Stimulated activated CD4-positive, alpha-beta T cell treated with anti-CD3 and anti-CD28 coated beads, TNF-alpha, amount 100 ng/mL, for 1 hour (primary cell): ENCODE measurements at regions not wholly inside any gene's neighbourhood (a gene's known extent, or its start where the extent isn't known, plus 50 kb on each side); places are given as distances from the start of the nearest gene placed in this dataset.
"Not testable (repeated sequence)": the region's sequence is repeated elsewhere in the genome, so short reads cannot be mapped to it uniquely, and the experiment has no call there.

Experiments
- DNase-seq, 3 donors: peaks; one replicate each; pipeline ENCODE4 v3.0.0-alpha.2; 2020; ENCODE audit warnings: low read depth in 3 of 3, low spot score in 1 of 3

GRCh38 chr2:60252581-60253150 is 300.8 kb downstream of the BCL11A start:
- no peak for DNase-seq

- no peak for DNase-seq
These were observed 302.2 kb downstream of the BCL11A start for GRCh38 chr2:60251247-60251646.

GRCh38 chr2:60249879-60250278 is 303.6 kb downstream of the BCL11A start:
- DNase-seq, result no peak

GRCh38 chr2:60247471-60247870 is 306.0 kb downstream of the BCL11A start:
- DNase-seq, result no peak

GRCh38 chr2:60246583-60246982 is 306.9 kb downstream of the BCL11A start:
- no peak for DNase-seq

GRCh38 chr2:60234274-60234986 is 319.0 kb downstream of the BCL11A start:
- DNase-seq, result no peak

GRCh38 chr2:60230596-60230995 is 322.9 kb downstream of the BCL11A start:
- no peak for DNase-seq

- DNase-seq, result no peak
These were observed 323.4 kb downstream of the BCL11A start for GRCh38 chr2:60230037-60230436.

GRCh38 chr2:60226943-60227342 is 326.5 kb downstream of the BCL11A start:
- DNase-seq, result no peak

- no peak for DNase-seq
These were observed 327.3 kb downstream of the BCL11A start for GRCh38 chr2:60226191-60226590.

- DNase-seq, result no peak
These were observed 329.6 kb downstream of the BCL11A start for GRCh38 chr2:60223859-60224258.

- DNase-seq, result no peak
These were observed 332.4 kb downstream of the BCL11A start for GRCh38 chr2:60221098-60221497.

GRCh38 chr2:60219536-60219935 is 333.9 kb downstream of the BCL11A start:
- DNase-seq, result no peak

GRCh38 chr2:60216452-60216995 is 336.9 kb downstream of the BCL11A start:
- no peak for DNase-seq

- no peak for DNase-seq
These were observed 338.0 kb downstream of the BCL11A start for GRCh38 chr2:60215386-60215901.

- DNase-seq, result no peak
These were observed 338.9 kb downstream of the BCL11A start for GRCh38 chr2:60214626-60214875.

- DNase-seq, result no peak
These were observed 339.4 kb downstream of the BCL11A start for GRCh38 chr2:60213865-60214625.

- DNase-seq, result no peak
These were observed 341.1 kb downstream of the BCL11A start for GRCh38 chr2:60212181-60212945.

- not testable (repeated sequence) for DNase-seq
These were observed 364.4 kb downstream of the BCL11A start for GRCh38 chr2:60189006-60189405.

- no peak for DNase-seq
These were observed 378.2 kb downstream of the BCL11A start for GRCh38 chr2:60175290-60175689.

- DNase-seq, result no peak
These were observed 379.3 kb downstream of the BCL11A start for GRCh38 chr2:60174146-60174545.
